Colonic mucosa (tissue), 4 donors: ENCODE measurements at regions not wholly inside any gene's neighbourhood (a gene's known extent, or its start where the extent isn't known, plus 50 kb on each side); places are given as distances from the start of the nearest gene placed in this dataset.

ENCODE experiments used
- DNase-seq: peaks from one replicate; pipeline ENCODE4 v3.0.0-alpha.2; 2020
- H3K27ac ChIP-seq: fragments of 200-600 bp; one replicate; pipeline ENCODE4 v1.8.0; 2021
- H3K27me3 ChIP-seq: fragments of 200-600 bp; one replicate; pipeline ENCODE4 v1.8.0; 2021
- H3K36me3 ChIP-seq: fragments of 200-600 bp; one replicate; pipeline ENCODE4 v1.8.0; 2021
- H3K4me1 ChIP-seq: fragments of 200-600 bp; one replicate; pipeline ENCODE4 v1.8.0; 2021; ENCODE audit warnings: mild to moderate bottlenecking
- H3K4me3 ChIP-seq: fragments of 200-600 bp; one replicate; pipeline ENCODE4 v1.8.0; 2021
- H3K9ac ChIP-seq, 2 donors: one replicate each; pipeline ENCODE4 v1.7.0; 2013; ENCODE audit warnings: control low read depth in 2 of 2, low read depth in 2 of 2, low read length in 2 of 2
- H3K9me3 ChIP-seq: fragments of 200-600 bp; one replicate; pipeline ENCODE4 v1.8.0; 2021
- intact Hi-C: fragments of 100-400 bp; cut with DNase I; formaldehyde crosslinking; loops from one replicate; pipeline ENCODE4 v1.14.1; 2022
- TF ChIP-seq, protein P1 (sequence below): fragments of 200-600 bp; IDR thresholded peaks from one replicate; pipeline ENCODE4 v1.8.0; 2022; ENCODE audit warnings: antibody characterized with exemption, mild to moderate bottlenecking
- donor health status: healthy.
- donor health status: DM: no; HTN: no; CAD: no.
- donor health status: DM: no; HTN: no; CAD: no.

DNA sequence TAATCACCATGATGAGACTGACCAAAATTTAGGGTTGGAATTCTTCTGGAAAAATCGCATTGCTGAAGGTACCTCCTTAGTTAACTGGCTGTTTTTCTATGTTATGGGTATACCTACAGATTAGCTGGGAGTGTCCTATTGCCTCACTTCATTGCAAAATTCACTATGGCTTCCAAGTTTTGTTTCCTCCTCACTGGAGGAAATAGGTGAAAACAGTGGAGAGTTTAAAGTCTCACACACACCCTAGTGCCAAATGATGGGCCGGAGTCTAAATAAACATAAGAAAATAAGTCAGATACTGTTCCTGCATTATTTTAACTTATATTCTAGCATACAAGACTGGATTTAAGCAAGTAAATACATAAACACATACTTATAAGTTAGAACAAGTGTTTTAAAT lies 98.2 kb downstream of the AHR start:
- H3K36me3 ChIP-seq, result no peaks in the 10 kb centered on the region
- no peak overlapping the region for H3K4me3 ChIP-seq
- no peaks in the 10 kb centered on the region for H3K4me1 ChIP-seq
- DNase-seq, result peak; percentile 35
- no peak overlapping the region for H3K27ac ChIP-seq
- H3K27me3 ChIP-seq, result no peaks in the 10 kb centered on the region
- no peak overlapping the region for H3K9ac ChIP-seq
- H3K9me3 ChIP-seq, result no peaks in the 10 kb centered on the region
- TF ChIP-seq, protein P1, sequence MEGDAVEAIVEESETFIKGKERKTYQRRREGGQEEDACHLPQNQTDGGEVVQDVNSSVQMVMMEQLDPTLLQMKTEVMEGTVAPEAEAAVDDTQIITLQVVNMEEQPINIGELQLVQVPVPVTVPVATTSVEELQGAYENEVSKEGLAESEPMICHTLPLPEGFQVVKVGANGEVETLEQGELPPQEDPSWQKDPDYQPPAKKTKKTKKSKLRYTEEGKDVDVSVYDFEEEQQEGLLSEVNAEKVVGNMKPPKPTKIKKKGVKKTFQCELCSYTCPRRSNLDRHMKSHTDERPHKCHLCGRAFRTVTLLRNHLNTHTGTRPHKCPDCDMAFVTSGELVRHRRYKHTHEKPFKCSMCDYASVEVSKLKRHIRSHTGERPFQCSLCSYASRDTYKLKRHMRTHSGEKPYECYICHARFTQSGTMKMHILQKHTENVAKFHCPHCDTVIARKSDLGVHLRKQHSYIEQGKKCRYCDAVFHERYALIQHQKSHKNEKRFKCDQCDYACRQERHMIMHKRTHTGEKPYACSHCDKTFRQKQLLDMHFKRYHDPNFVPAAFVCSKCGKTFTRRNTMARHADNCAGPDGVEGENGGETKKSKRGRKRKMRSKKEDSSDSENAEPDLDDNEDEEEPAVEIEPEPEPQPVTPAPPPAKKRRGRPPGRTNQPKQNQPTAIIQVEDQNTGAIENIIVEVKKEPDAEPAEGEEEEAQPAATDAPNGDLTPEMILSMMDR, result no peak
- intact Hi-C loops, result no loop called here

DNA sequence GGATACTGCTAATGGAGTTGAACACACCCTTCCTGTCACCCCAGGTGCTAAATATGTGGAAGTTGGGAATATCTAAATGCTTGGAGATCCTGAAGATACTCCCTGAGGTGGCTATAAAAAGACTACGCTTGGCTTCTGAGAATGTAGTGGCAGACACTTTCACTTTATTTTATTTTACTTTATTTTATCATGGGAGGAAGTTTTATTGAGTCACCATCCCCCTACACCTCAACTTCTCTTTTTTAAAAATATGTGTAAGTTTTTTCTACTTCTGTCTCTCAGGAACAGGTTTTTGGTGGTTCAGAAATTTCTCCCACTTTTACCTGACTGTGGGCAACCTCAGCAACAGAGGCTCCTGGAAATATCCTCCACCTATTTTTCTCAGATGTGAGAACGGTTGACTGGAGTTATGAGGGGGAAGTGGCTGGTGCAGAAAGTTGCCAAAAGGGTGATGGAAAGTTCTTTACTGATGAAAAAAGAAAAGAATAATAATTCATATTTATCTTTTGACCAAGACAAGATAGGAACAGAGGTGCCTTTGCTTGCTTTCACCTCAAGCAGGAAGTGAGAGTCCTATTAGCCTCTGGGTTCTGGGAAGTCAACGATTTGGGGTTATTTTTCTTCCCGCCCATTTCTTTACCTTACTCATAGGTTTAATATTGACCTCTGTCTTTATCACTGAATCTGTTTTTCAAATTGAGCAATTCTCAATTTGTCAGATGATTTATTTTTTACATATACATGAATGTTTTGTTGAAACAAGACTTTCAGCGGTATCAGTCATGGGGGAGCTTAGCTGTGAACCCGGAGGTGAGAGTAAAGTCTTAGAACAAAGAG lies 103.6 kb downstream of the AHR start:
- H3K4me3 ChIP-seq, result no peak overlapping the region
- no peaks in the 10 kb centered on the region for H3K27me3 ChIP-seq
- intact Hi-C loops, result no loop called here
- no peaks in the 10 kb centered on the region for H3K4me1 ChIP-seq
- TF ChIP-seq, protein P1, result no peak
- H3K9ac ChIP-seq, result no peak overlapping the region
- no peaks in the 10 kb centered on the region for H3K9me3 ChIP-seq
- no peak overlapping the region for H3K27ac ChIP-seq
- DNase-seq, result no peak
- no peaks in the 10 kb centered on the region for H3K36me3 ChIP-seq

DNA sequence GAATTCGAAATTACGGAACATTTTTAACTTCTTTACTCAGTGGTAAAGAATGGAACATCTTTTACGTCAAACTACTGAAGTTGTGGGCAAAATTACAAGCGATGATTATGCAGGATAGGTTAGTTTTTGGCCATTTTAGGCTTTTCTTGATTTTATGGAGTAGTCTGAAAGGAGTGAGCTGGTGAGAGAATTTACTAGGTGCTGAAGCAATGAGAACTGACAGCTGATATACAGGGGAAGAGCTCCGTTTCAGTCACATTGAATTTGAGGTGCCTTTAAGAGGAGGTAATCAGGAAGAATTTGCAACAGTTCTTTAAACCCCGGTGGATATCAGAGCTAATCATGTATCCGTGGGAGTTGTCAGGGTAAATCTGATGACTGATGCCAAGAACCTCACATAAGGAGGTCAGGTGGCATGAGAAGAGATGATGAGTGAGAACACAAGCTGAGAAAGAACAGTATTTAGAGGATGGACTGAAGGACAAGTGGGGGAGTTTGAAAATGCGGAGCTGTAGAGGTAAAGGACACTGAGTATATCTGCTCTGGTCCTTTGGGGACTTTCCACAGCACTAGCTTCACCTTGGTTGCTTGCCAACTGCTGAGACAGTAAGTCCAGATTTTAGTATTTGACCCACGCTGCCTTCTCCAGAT lies 104.3 kb downstream of the AHR start:
- DNase-seq, result no peak

DNA sequence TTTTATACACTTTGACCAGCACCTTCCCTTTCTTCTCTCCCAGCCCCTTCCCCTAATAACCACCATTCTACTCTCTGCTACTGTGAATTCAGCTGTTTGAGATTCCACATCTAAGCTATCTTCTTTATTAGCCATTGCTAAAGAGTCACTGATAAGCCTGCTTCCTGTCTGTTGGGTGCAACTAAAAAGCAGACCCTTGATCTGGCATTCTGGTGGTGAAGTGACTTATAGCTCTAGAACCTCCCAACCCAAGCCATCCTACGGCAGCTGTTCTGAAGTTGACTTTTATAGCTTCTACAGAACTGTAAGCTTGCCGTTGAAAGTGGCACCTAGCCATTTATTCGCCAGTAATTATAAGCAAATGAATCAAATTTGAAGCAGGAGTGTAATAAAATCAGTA lies 105.6 kb downstream of the AHR start:
- H3K9me3 ChIP-seq, result no peaks in the 10 kb centered on the region
- H3K4me1 ChIP-seq, result no peaks in the 10 kb centered on the region
- no peak for DNase-seq

More for the DNA sequence above, 104.3 kb downstream of the AHR start:
- no peak overlapping the region for H3K9ac ChIP-seq
- intact Hi-C loops, result no loop called here
- H3K4me1 ChIP-seq, result no peaks in the 10 kb centered on the region
- TF ChIP-seq, protein P1, result no peak
- no peaks in the 10 kb centered on the region for H3K9me3 ChIP-seq
- H3K4me3 ChIP-seq, result no peak overlapping the region
- H3K36me3 ChIP-seq, result no peaks in the 10 kb centered on the region
- no peak overlapping the region for H3K27ac ChIP-seq
- H3K27me3 ChIP-seq, result no peaks in the 10 kb centered on the region

DNA sequence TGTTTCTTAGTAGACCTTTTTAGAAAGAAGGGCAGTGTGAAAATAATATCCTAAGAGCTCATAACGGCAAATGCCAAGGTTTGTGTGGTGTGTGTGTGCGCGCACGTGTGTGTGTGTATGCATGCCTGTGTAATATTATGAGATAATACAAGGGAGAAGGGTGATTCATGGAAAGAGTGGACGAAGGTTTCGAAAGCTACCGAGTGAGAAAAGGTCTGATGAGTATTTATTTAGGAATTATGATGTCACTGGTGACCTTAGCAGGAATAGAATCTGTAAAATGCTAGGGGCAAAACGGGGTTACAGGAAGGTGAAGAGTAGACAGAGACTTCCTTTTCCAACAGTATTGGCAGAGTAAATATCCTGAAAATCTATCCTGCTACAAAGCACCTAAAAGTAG lies 107.3 kb downstream of the AHR start:
- Histone ChIP-seq H3K9ac (no peak overlapping the region), H3K9me3 (no peaks in the 10 kb centered on the region), H3K27me3 (no peaks in the 10 kb centered on the region), H3K4me1 (no peaks in the 10 kb centered on the region), H3K4me3 (no peak overlapping the region), H3K27ac (no peak overlapping the region), H3K36me3 (no peaks in the 10 kb centered on the region)
- DNase-seq, result no peak
- intact Hi-C loops, result no loop called here
- TF ChIP-seq, protein P1, result no peak

More for the DNA sequence above, 105.6 kb downstream of the AHR start:
- no peak overlapping the region for H3K9ac ChIP-seq
- no peak overlapping the region for H3K4me3 ChIP-seq
- TF ChIP-seq, protein P1, result no peak
- H3K27ac ChIP-seq, result no peak overlapping the region
- intact Hi-C loops, result no loop called here
- no peaks in the 10 kb centered on the region for H3K36me3 ChIP-seq
- H3K27me3 ChIP-seq, result no peaks in the 10 kb centered on the region
